GM18499 (cell line): ENCODE measurements at regions not wholly inside any gene's neighbourhood (a gene's known extent, or its start where the extent isn't known, plus 50 kb on each side); places are given as distances from the start of the nearest gene placed in this dataset.
"Not testable (repeated sequence)": the region's sequence is repeated elsewhere in the genome, so short reads cannot be mapped to it uniquely, and the experiment has no call there.

ENCODE experiments used
- ATAC-seq: cut with Tn5 transposase; IDR thresholded peaks from one replicate; pipeline ENCODE4 v1.9.1; 2021; ENCODE audit warnings: moderate number of reproducible peaks; ENCODE audit not compliant: insufficient read depth, unreplicated experiment

GRCh38 chr5:163867324-163867723, 361.9 kb downstream of the MAT2B start:
- ATAC-seq = no peak

DNA sequence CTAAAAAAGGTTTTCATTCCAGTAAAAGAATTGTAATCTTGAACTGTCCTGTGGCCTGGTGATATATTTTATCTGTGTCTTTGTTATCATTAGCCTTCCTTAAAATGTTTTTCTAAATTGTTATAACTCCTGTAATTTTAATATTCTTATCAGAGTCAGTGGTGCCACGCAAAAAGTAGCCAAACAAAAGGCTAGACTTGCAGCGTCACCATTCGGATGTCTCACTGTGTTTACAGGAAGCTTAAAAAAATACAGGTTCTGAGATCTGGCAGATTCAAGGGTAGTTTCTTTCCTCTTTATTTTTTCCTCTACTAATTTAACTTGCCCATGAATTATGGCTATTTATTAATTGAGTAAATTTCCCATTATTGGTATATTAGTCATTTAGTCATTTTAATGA, 362.3 kb downstream of the MAT2B start:
- no peak for ATAC-seq

DNA sequence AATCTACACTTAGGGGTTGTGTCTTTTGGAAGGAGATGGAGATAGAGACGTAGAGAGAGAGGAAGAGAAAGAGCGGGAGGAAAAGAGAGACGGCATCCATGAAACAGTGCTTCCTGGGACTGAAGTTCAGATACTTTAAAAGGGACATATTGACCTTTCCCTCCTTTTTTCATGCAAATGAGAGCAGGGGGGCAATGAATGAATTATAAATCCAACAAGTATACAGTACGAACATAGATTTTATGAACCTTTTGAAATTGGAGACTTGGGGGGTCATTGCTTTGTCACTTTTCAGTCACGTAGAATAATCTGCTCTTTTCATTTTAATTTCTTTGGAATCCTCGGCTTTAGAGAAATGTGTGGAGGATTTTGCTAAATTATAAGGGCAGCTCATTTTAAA, 364.2 kb downstream of the MAT2B start:
- no peak for ATAC-seq

- no peak for ATAC-seq
Measured at GRCh38 chr5:163870441-163870840, 365.0 kb downstream of the MAT2B start.

- ATAC-seq = no peak
Measured at GRCh38 chr5:163874431-163874830, 369.0 kb downstream of the MAT2B start.

GRCh38 chr5:163874912-163875311, 369.5 kb downstream of the MAT2B start:
- not testable (repeated sequence) for ATAC-seq

DNA sequence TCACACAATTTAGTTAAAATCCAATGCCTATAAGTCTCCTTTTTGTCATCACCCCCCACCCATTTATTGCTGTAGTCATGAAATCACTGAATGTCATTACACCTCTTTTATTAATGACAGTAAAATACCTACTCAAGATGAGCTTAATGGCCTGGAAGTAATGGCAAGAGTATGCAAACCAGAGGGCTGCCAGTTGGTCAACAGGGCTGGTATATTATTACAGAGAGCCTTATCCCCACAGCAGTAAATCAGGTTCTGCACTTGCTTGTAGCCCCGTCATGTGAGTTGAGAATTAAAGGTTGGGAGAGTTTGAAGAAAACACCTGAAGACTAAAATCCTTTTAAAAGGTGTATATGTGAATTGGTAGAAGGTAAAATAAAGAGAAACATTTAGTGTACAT, 372.4 kb downstream of the MAT2B start:
- no peak for ATAC-seq

GRCh38 chr5:163878490-163878889, 373.1 kb downstream of the MAT2B start:
- ATAC-seq = no peak

- no peak for ATAC-seq
Measured at GRCh38 chr5:163880302-163880701, 374.9 kb downstream of the MAT2B start.

DNA sequence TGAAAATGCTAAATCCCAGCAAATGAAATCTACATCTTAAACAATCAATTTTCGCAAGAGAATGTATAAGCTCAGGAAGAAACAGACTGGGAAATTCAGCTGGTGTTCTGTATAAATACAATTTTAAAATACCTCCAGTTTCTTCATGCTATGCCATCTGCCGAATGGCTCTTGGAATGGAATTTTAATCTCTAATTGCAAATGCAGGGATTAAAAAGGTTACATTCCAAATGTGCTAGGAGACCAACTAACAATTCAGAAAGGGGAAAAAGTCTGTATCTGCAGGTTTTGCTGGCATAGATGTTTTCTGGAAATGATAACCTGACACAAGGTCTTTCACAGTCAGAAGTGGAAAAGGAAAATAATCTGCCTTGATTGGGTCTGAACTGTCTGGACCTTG, 379.7 kb downstream of the MAT2B start:
- no peak for ATAC-seq

DNA sequence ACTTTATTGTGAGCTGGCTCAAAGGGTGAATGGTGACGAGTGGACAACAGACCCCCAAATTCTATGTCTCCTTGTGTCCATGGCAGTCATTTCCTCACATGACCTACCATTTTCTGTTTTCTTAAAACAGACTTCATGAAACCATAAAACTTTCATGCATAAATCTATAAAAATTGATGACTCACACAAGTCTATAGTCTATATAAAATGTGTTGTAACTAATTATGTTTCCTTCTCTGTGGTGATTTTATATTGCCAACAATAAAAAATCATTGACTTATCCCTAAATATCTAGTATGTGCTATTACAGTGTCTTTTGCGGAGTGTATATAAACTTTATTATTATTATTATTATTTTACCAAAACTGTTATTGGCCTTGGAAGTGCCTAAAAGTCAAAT, 382.4 kb downstream of the MAT2B start:
- no peak for ATAC-seq

DNA sequence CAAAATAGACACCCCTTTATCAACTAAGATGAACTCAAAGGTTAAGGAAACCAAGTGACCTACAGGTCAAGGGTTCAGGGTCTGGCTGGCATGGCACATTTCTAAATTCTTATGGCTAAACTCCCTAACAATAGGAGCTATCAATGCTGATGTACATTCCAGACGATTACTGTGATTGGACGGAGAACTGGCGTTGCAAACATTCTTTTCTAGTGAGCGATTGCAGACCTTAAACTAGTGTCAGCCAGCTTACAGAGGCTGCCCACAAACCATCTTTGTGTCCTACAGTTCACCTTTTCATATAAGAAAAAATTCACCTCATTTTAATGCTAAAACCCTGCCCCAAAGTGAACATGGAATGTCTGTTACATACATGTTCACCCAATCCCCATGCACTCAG, 382.9 kb downstream of the MAT2B start:
- no peak for ATAC-seq

GRCh38 chr5:163889369-163889768, 383.9 kb downstream of the MAT2B start:
- no peak for ATAC-seq

DNA sequence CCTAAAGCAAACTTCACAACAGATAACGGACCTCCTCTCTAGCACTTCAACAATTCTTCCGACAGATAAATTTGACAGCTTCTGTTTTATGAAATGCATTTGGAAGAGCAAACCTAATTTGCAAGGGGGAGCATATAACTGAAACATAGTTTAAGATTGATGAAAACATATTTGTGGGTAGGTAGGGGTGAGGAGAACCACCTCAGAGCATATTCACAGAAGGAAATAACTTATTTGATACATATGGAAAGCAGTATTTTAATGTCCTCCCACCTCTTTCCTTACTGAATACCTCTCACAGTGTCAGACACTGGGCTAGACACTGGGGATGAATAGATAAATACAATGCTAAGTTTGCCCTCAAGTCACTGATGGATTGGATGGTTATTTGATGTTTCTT, 384.8 kb downstream of the MAT2B start:
- ATAC-seq = no peak

- ATAC-seq = no peak
Measured at GRCh38 chr5:163893281-163893680, 387.9 kb downstream of the MAT2B start.

- no peak for ATAC-seq
Measured at GRCh38 chr5:163894645-163895044, 389.2 kb downstream of the MAT2B start.

- no peak for ATAC-seq
Measured at GRCh38 chr5:163898873-163899272, 393.5 kb downstream of the MAT2B start.

GRCh38 chr5:163907783-163908182, 402.4 kb downstream of the MAT2B start:
- peak; percentile 41 for ATAC-seq

- no peak for ATAC-seq
Measured at GRCh38 chr5:163908253-163908652, 402.8 kb downstream of the MAT2B start.

DNA sequence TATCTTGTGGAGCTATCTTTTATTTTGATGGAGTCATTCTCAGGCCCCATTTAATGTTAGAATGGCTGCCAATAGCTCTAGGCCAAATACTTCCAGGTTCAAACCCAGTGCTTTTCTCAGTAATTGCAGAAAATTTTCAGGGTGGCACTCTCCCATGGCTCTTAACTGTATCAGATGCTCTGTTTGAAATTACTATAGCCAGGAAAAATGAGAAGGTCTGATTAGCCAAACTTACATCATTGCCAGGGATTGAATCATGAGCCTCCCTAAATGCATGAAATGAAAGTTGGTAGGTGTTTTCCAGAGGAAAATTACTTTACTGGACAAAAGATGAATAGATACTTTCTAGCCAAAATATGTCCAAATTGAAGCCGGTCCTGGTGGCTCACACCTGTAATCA, 404.8 kb downstream of the MAT2B start:
- no peak for ATAC-seq

DNA sequence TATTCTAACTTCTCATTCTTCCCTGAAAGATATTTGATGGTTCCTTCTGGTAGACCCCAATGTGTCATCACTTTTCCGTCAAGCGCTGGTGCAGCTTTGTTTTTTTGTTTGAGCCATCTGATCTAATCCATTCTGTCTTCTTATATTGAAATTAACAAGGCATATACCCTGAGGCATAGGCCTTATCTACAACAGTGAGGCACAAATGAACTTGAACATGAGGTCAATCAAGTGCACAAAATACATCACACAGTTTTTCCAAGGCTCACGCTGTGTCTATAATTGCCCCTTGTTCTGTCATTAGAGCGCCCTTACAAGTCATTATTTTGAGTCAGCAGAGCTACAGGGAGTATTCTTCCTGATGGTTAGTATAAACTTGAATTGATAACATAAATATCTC, 406.6 kb downstream of the MAT2B start:
- ATAC-seq = no peak

DNA sequence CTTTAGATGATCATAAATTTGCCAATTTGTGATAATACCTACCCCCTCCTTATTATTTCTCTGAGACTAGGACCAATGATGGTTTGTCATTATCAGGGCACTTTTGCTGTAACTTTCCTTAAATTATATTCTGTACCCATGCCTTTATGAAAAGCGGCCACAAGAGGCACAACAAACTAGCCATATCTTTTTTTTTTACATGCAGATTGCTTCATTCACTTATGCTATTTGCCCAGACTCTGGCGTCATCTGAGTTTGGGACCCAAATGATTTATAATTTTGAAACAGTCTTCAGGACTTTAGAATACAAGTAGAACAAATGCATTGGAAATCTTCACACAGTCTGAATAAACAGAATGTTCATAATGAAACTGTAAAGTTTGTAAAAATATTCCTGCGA, 408.1 kb downstream of the MAT2B start:
- no peak for ATAC-seq

DNA sequence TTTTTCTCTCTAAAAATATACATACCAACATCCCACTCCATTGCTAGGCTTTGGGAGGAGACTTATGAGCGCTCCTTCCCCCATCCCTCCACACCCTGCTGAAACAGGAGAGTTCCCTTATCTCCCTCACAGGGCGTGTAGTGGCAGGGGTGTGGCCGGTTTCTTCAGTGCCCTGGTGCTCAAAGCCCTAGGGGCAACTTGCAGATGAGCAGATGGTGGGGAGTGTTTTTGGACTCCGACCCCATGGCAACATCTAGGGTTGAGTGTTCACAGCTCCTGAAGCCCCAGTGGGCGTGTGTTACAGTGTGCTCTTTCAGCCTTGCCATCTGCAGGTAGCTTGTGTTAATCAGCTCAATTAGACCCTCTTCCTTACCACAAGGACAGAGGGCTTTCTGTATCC, 409.5 kb downstream of the MAT2B start:
- peak; percentile 14 for ATAC-seq
